Psoas muscle (tissue), 7 donors: ENCODE measurements at regions not wholly inside any gene's neighbourhood (a gene's known extent, or its start where the extent isn't known, plus 50 kb on each side); places are given as distances from the start of the nearest gene placed in this dataset.

ENCODE experiments used
- ATAC-seq, 4 donors: fragments of 200-7000 bp; cut with Tn5 transposase; one replicate each; pipeline ENCODE4 v1.9.1; 2020; ENCODE audit warnings: moderate library complexity in 3 of 4, mild to moderate bottlenecking in 2 of 4
- DNase-seq, 2 donors: peaks; one replicate each; pipeline ENCODE4 v3.0.0-alpha.2; 2020
- H3K27ac ChIP-seq: fragments of 200-600 bp; one replicate; pipeline ENCODE4 v1.8.0; 2022
- H3K27me3 ChIP-seq, 3 donors: fragments of 200-600 bp in 1 of 3; one replicate each; pipeline versions ENCODE4 v1.6.1 to v1.8.0; 2013 to 2022; ENCODE audit warnings: low read length in 2 of 3, mild to moderate bottlenecking in 2 of 3, moderate library complexity in 1 of 3; ENCODE audit not compliant: insufficient read depth in 3 of 3
- H3K36me3 ChIP-seq, 2 donors: fragments of 200-600 bp in 1 of 2; one replicate each; pipeline versions ENCODE4 v1.6.1 to v1.8.0; 2013 to 2022; ENCODE audit warnings: low read depth in 1 of 2, mild to moderate bottlenecking in 1 of 2, moderate library complexity in 1 of 2; ENCODE audit not compliant: insufficient read depth in 1 of 2
- H3K4me1 ChIP-seq: fragments of 200-600 bp; one replicate; pipeline ENCODE4 v1.8.0; 2022
- H3K4me3 ChIP-seq: fragments of 200-600 bp; one replicate; pipeline ENCODE4 v1.8.0; 2022; ENCODE audit warnings: mild to moderate bottlenecking
- H3K9me3 ChIP-seq: fragments of 200-600 bp; one replicate; pipeline ENCODE4 v1.8.0; 2022
- CTCF ChIP-seq: fragments of 200-600 bp; IDR thresholded peaks from one replicate; pipeline ENCODE4 v1.8.0; 2022; ENCODE audit warnings: antibody characterized with exemption
- WGBS, 3 donors: extraction: QIAGEN DNeasy Blood & Tissue Kit; methylation state at CpG; one replicate each; pipeline versions ENCODE4 v1.1.6 to v1.1.7; 2013; 5-methylcytosine and 5-hydroxymethylcytosine counted together
- intact Hi-C, 2 donors: fragments of 100-400 bp; cut with DNase I; formaldehyde crosslinking; loops; one replicate each; pipeline versions ENCODE4 v1.11.0 to v1.14.2; 2022
- donor health status: healthy with polysubstance abuse.
- donor health status: DM: no; HTN: no; CAD: no; lungs with moderate emphysema.
- donor health status: Bipolar disorder and iron deficiency.
- donor health status: healthy.
- donor health status: DM: yes; HTN: yes; CAD: no.
- donor health status: DM: no; HTN: no; CAD: no.
- donor health status: DM: yes; HTN: yes; CAD: no.

GRCh38 chr4:28654618-28655017 is 1794.0 kb downstream of the STIM2 start:
- no peaks in the 10 kb centered on the region for H3K36me3 ChIP-seq

GRCh38 chr4:28665306-28665705 is 1804.7 kb downstream of the STIM2 start:
- TF ChIP-seq CTCF: no peak
- no peak for DNase-seq
- Histone ChIP-seq H3K9me3 (no peaks in the 10 kb centered on the region), H3K4me1 (no peaks in the 10 kb centered on the region), H3K27me3 (no peaks in the 10 kb centered on the region), H3K27ac (no peak overlapping the region), H3K4me3 (no peak overlapping the region), H3K36me3 (no peaks in the 10 kb centered on the region)
- no peak for ATAC-seq
- intact Hi-C loops: no loop called here
- WGBS, 3 donors: 41 to 88% (median 54%) methylated on average over 1 of the region's 1 CpG

More at GRCh38 chr4:28654618-28655017, 1794.0 kb downstream of the STIM2 start:
- WGBS, 3 donors: 68 to 77% (median 72%) methylated on average over 3 of the region's 3 CpGs
- no peak overlapping the region for H3K27ac ChIP-seq
- no peak overlapping the region for H3K4me3 ChIP-seq
- no peaks in the 10 kb centered on the region for H3K9me3 ChIP-seq
- TF ChIP-seq CTCF: no peak
- no peaks in the 10 kb centered on the region for H3K4me1 ChIP-seq
- intact Hi-C loops: no loop called here
- ATAC-seq (no peak), DNase-seq (no peak)
- no peaks in the 10 kb centered on the region for H3K27me3 ChIP-seq

- Histone ChIP-seq H3K9me3 (no peaks in the 10 kb centered on the region), H3K36me3 (no peaks in the 10 kb centered on the region), H3K27me3 (no peaks in the 10 kb centered on the region), H3K4me1 (no peaks in the 10 kb centered on the region), H3K27ac (no peak overlapping the region), H3K4me3 (no peak overlapping the region)
- TF ChIP-seq CTCF: no peak
- intact Hi-C loops: no loop called here
- DNase-seq (no peak), ATAC-seq (no peak)
These were observed 1814.9 kb downstream of the STIM2 start for GRCh38 chr4:28675582-28675981.

GRCh38 chr4:28677808-28678207 is 1817.2 kb downstream of the STIM2 start:
- no peak overlapping the region for H3K27ac ChIP-seq
- no peaks in the 10 kb centered on the region for H3K27me3 ChIP-seq
- intact Hi-C loops: no loop called here
- no peaks in the 10 kb centered on the region for H3K9me3 ChIP-seq
- no peak for TF ChIP-seq CTCF
- no peak for ATAC-seq
- no peak for DNase-seq
- no peaks in the 10 kb centered on the region for H3K4me1 ChIP-seq
- H3K36me3 ChIP-seq: no peaks in the 10 kb centered on the region
- H3K4me3 ChIP-seq: no peak overlapping the region

- intact Hi-C loops: no loop called here
- Histone ChIP-seq H3K4me3 (no peak overlapping the region), H3K36me3 (no peaks in the 10 kb centered on the region), H3K27ac (no peak overlapping the region), H3K9me3 (no peaks in the 10 kb centered on the region), H3K4me1 (no peaks in the 10 kb centered on the region), H3K27me3 (no peaks in the 10 kb centered on the region)
- TF ChIP-seq CTCF: no peak
- no peak for ATAC-seq
- WGBS, 3 donors: 64 to 74% (median 66%) methylated on average over 1 of the region's 1 CpG
- no peak for DNase-seq
These were observed 1822.2 kb downstream of the STIM2 start for GRCh38 chr4:28682847-28683246.
